ENCODE measurements at regions not wholly inside any gene's neighbourhood (a gene's known extent, or its start where the extent isn't known, plus 50 kb on each side); places are given as distances from the start of the nearest gene placed in this dataset.

DNA sequence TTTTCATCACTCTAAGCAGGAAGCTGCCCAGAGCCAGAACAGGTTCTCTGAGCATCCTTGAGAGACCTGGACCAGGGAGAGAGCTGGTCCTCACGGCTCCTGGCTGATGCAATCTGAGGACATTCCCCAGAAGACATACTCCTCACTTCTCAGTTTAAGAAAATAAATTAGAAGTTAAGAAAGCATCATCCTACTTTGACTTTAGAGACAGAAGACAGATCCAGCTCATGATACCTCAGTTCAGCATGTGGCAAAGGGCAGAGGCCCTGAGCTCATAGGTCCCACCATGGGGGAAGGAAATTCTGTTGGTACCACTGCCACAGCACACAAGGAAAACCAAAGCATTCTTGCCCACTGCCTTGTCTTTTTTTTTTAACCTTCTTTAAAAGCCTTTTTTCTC lies 378.1 kb upstream of the JARID2 start:
- H3K4me3 ChIP-seq (replicated peaks in 1 of 2; ENCODE audit: low read depth in 2 of 2, low read length in 2 of 2), result no peak overlapping the region
- TF ChIP-seq, protein P1, sequence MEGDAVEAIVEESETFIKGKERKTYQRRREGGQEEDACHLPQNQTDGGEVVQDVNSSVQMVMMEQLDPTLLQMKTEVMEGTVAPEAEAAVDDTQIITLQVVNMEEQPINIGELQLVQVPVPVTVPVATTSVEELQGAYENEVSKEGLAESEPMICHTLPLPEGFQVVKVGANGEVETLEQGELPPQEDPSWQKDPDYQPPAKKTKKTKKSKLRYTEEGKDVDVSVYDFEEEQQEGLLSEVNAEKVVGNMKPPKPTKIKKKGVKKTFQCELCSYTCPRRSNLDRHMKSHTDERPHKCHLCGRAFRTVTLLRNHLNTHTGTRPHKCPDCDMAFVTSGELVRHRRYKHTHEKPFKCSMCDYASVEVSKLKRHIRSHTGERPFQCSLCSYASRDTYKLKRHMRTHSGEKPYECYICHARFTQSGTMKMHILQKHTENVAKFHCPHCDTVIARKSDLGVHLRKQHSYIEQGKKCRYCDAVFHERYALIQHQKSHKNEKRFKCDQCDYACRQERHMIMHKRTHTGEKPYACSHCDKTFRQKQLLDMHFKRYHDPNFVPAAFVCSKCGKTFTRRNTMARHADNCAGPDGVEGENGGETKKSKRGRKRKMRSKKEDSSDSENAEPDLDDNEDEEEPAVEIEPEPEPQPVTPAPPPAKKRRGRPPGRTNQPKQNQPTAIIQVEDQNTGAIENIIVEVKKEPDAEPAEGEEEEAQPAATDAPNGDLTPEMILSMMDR (IDR thresholded peaks at IDR 0.05; ENCODE audit: low read depth, low read length), result no peak
- DNase-seq (ENCODE audit: low read depth in 2 of 2), result no peak

DNA sequence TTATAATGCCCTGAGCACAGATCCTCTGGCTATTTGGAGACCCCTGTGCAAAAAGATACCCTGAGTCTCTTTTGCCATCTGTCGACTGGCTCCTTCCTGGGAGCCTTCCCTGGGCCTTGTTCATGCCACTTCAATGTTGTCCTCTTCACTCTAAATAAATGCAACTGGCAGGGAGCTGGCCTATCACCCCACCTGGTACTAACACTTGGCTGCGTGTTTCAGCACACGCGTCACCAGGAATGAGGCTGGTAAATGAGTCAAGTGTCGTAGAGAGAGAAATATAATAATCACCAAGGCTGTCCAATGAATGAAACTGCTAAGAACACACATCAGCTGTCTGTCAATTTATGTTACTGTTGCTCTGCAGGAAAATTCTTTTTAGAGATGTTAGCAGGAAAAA lies 374.6 kb upstream of the JARID2 start:
- TF ChIP-seq, protein P1 (IDR thresholded peaks at IDR 0.05; ENCODE audit: low read depth, low read length), result no peak
- no peak overlapping the region for H3K4me3 ChIP-seq (replicated peaks in 1 of 2; ENCODE audit: low read depth in 2 of 2, low read length in 2 of 2)
- no peak for DNase-seq (ENCODE audit: low read depth in 2 of 2)

GRCh38 chr6:14873101-14873500 lies 372.8 kb upstream of the JARID2 start:
- TF ChIP-seq, protein P1 (IDR thresholded peaks at IDR 0.05; ENCODE audit: low read depth, low read length), result no peak
- no peak for DNase-seq (ENCODE audit: low read depth in 2 of 2)
- no peak overlapping the region for H3K4me3 ChIP-seq (replicated peaks in 1 of 2; ENCODE audit: low read depth in 2 of 2, low read length in 2 of 2)

- DNase-seq (ENCODE audit: low read depth in 2 of 2), result no peak
- no peak overlapping the region for H3K4me3 ChIP-seq (replicated peaks in 1 of 2; ENCODE audit: low read depth in 2 of 2, low read length in 2 of 2)
- TF ChIP-seq, protein P1 (IDR thresholded peaks at IDR 0.05; ENCODE audit: low read depth, low read length), result no peak
Measured at GRCh38 chr6:14873781-14874441, 372.0 kb upstream of the JARID2 start.

DNA sequence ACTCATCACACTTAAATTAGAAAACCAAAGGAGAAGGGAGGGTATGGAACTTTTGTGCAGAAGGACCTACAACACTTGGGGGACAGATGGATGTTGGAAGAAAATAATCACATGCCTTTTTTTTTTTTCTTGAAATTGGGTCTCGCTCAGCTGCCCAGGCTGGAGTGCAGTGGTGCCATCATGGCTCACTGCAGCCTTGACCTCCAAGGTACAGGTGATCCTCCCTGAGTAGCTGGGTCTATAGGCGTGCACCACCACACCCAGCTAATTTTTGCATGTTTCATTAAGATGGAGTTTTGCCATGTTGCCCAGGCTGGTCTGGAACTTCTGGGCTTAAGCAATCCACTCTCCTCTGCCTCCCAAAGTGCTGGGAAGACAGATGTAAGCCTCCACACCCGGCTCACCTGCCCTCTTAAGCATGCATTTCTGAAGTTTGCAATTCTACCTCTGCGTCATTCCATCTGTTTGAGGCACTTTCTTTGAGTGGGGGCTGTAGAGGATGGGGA lies 370.8 kb upstream of the JARID2 start:
- H3K4me3 ChIP-seq (replicated peaks in 1 of 2; ENCODE audit: low read depth in 2 of 2, low read length in 2 of 2), result no peak overlapping the region
- TF ChIP-seq, protein P1 (IDR thresholded peaks at IDR 0.05; ENCODE audit: low read depth, low read length), result no peak
- no peak for DNase-seq (ENCODE audit: low read depth in 2 of 2)

DNA sequence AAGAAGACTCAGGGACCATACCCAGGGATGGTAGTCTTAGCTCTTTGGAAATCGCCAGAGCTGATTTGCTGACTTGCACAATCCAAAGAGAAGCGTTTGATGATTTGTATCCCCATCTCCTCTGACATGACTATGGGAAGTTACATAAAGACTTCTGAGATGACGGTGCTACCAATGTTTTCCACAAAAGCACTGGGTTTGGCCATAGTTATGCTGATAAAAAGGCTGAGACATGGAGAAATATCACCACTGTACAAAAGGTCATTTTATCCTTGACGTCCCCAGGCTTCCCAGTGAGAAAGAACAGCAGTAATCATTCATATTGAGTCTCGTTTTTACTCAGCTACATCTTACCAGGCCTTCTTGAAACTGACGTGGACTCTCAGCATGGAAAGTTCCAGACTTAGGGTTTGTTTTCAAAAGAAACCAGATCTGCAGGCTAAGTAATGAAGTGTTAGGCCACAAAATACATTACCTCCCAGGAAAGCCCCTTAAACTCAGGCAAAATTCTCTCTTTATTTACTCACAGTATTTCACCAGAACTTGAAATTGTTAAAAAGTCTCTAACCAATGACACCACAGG lies 370.3 kb upstream of the JARID2 start:
- DNase-seq (ENCODE audit: low read depth in 2 of 2), result no peak
- TF ChIP-seq, protein P1 (IDR thresholded peaks at IDR 0.05; ENCODE audit: low read depth, low read length), result no peak
- H3K4me3 ChIP-seq (replicated peaks in 1 of 2; ENCODE audit: low read depth in 2 of 2, low read length in 2 of 2), result no peak overlapping the region
